ENCODE measurements at regions not wholly inside any gene's neighbourhood (a gene's known extent, or its start where the extent isn't known, plus 50 kb on each side); places are given as distances from the start of the nearest gene placed in this dataset.

GRCh38 chr18:43934781-43935471 is 657.6 kb upstream of the SYT4 start:
- H3K4me1 ChIP-seq = no peaks in the 10 kb centered on the region
- no peak overlapping the region for H2AFZ ChIP-seq (replicated peaks)
- Mint-ChIP-seq H3K9me3 (no peaks in the 10 kb centered on the region), H3K36me3 (no peaks in the 10 kb centered on the region), H3K4me1 (peaks cover 12% of the 10 kb centered on the region), H3K4me3 (no peak overlapping the region), H3K27ac (no peak overlapping the region), H3K27me3 (ENCODE audit: insufficient read depth, low read depth) (no peaks in the 10 kb centered on the region)
- H3F3A ChIP-seq (ENCODE audit: low read depth) = no peaks in the 10 kb centered on the region
- TF ChIP-seq, protein P1, sequence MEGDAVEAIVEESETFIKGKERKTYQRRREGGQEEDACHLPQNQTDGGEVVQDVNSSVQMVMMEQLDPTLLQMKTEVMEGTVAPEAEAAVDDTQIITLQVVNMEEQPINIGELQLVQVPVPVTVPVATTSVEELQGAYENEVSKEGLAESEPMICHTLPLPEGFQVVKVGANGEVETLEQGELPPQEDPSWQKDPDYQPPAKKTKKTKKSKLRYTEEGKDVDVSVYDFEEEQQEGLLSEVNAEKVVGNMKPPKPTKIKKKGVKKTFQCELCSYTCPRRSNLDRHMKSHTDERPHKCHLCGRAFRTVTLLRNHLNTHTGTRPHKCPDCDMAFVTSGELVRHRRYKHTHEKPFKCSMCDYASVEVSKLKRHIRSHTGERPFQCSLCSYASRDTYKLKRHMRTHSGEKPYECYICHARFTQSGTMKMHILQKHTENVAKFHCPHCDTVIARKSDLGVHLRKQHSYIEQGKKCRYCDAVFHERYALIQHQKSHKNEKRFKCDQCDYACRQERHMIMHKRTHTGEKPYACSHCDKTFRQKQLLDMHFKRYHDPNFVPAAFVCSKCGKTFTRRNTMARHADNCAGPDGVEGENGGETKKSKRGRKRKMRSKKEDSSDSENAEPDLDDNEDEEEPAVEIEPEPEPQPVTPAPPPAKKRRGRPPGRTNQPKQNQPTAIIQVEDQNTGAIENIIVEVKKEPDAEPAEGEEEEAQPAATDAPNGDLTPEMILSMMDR (IDR thresholded peaks at IDR 0.05) = no peak
- TF ChIP-seq EZH2 (IDR thresholded peaks at IDR 0.05) (no peak), EZH2phosphoT487 (IDR thresholded peaks at IDR 0.05) (no peak)
- H3K9me3 ChIP-seq (ENCODE audit: low read depth) = no peaks in the 10 kb centered on the region
- no peaks in the 10 kb centered on the region for H3K79me2 ChIP-seq (ENCODE audit: low read depth)
- DNase-seq (ENCODE audit: low spot score) = no peak
- no peak overlapping the region for H3K4me2 ChIP-seq
- H3K4me3 ChIP-seq = no peak overlapping the region
- H3K36me3 ChIP-seq = no peaks in the 10 kb centered on the region
- H3K27me3 ChIP-seq = no peaks in the 10 kb centered on the region
- H4K20me1 ChIP-seq (ENCODE audit: low read depth) = no peaks in the 10 kb centered on the region
- no peak overlapping the region for H3K27ac ChIP-seq
- H3K9ac ChIP-seq = no peak overlapping the region

GRCh38 chr18:43936176-43936575 is 658.9 kb upstream of the SYT4 start:
- no peaks in the 10 kb centered on the region for H3K36me3 ChIP-seq
- Mint-ChIP-seq H3K9me3 (no peaks in the 10 kb centered on the region), H3K4me1 (peaks cover 12% of the 10 kb centered on the region), H3K27ac (no peak overlapping the region), H3K4me3 (no peak overlapping the region), H3K36me3 (no peaks in the 10 kb centered on the region), H3K27me3 (ENCODE audit: insufficient read depth, low read depth) (no peaks in the 10 kb centered on the region)
- H3K4me1 ChIP-seq = no peaks in the 10 kb centered on the region
- no peaks in the 10 kb centered on the region for H3K9me3 ChIP-seq (ENCODE audit: low read depth)
- H3K4me2 ChIP-seq = no peak overlapping the region
- H3K4me3 ChIP-seq = no peak overlapping the region
- no peaks in the 10 kb centered on the region for H3F3A ChIP-seq (ENCODE audit: low read depth)
- no peak overlapping the region for H3K9ac ChIP-seq
- H2AFZ ChIP-seq (replicated peaks) = no peak overlapping the region
- DNase-seq (ENCODE audit: low spot score) = no peak
- TF ChIP-seq EZH2phosphoT487 (IDR thresholded peaks at IDR 0.05) (no peak), EZH2 (IDR thresholded peaks at IDR 0.05) (no peak)
- TF ChIP-seq, protein P1 (IDR thresholded peaks at IDR 0.05) = no peak
- no peaks in the 10 kb centered on the region for H3K27me3 ChIP-seq
- H3K27ac ChIP-seq = no peak overlapping the region
- H4K20me1 ChIP-seq (ENCODE audit: low read depth) = no peaks in the 10 kb centered on the region
- H3K79me2 ChIP-seq (ENCODE audit: low read depth) = no peaks in the 10 kb centered on the region

GRCh38 chr18:43949291-43949690 is 672.0 kb upstream of the SYT4 start:
- H3K27ac Mint-ChIP-seq = no peak overlapping the region
- Histone ChIP-seq H3F3A (ENCODE audit: low read depth) (no peaks in the 10 kb centered on the region), H3K4me1 (no peaks in the 10 kb centered on the region), H2AFZ (replicated peaks) (no peak overlapping the region), H3K27me3 (no peaks in the 10 kb centered on the region), H3K9me3 (ENCODE audit: low read depth) (no peaks in the 10 kb centered on the region), H3K79me2 (ENCODE audit: low read depth) (no peaks in the 10 kb centered on the region), H3K4me2 (no peak overlapping the region), H3K27ac (no peak overlapping the region), H3K36me3 (no peaks in the 10 kb centered on the region), H3K4me3 (no peak overlapping the region), H4K20me1 (ENCODE audit: low read depth) (no peaks in the 10 kb centered on the region), H3K9ac (no peak overlapping the region)
- no peaks in the 10 kb centered on the region for H3K4me1 Mint-ChIP-seq
- no peaks in the 10 kb centered on the region for H3K36me3 Mint-ChIP-seq
- TF ChIP-seq EZH2phosphoT487 (IDR thresholded peaks at IDR 0.05) = no peak
- TF ChIP-seq, protein P1 (IDR thresholded peaks at IDR 0.05) = no peak
- H3K4me3 Mint-ChIP-seq = no peak overlapping the region
- H3K27me3 Mint-ChIP-seq (ENCODE audit: insufficient read depth, low read depth) = no peaks in the 10 kb centered on the region
- DNase-seq (ENCODE audit: low spot score) = no peak
- H3K9me3 Mint-ChIP-seq = peaks cover 4% of the 10 kb centered on the region

Measured in neural progenitor cell (in vitro differentiated cells).